ENCODE measurements at regions not wholly inside any gene's neighbourhood (a gene's known extent, or its start where the extent isn't known, plus 50 kb on each side); places are given as distances from the start of the nearest gene placed in this dataset.

- no peak for TF ChIP-seq CTCF (IDR thresholded peaks at IDR 0.05; ENCODE audit: insufficient read depth, low read length)
- no peak for TF ChIP-seq POLR2AphosphoS5 (IDR thresholded peaks at IDR 0.05; ENCODE audit: low read depth)
Measured at GRCh38 chr17:56099649-56100048, 53.6 kb upstream of the ANKFN1 start.

All from HL-60 (cell line).